ENCODE measurements at regions not wholly inside any gene's neighbourhood (a gene's known extent, or its start where the extent isn't known, plus 50 kb on each side); places are given as distances from the start of the nearest gene placed in this dataset.
"Not testable (repeated sequence)": the region's sequence is repeated elsewhere in the genome, so short reads cannot be mapped to it uniquely, and the experiment has no call there.

DNA sequence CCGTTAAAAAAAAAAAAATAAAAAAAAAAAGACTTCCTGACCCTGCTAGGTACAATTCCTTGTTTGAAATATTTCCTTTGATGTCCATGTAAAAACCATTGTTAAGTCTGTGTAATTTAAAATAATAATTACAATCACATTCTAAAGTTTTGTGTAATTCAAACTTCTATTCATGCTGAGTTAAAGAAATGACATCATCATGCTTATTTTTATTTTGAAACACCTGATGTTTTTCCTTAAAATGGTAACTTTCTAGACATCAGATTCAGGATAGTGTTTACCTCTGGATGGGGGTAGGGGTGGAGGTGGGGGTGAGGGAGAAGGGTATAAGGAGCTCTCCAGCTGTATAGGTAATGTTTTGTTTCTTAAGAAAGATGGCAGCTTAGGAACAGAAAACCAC is 92.8 kb downstream of the ADCYAP1 start:
- DNase-seq (ENCODE audit: low read depth) = no peak

DNA sequence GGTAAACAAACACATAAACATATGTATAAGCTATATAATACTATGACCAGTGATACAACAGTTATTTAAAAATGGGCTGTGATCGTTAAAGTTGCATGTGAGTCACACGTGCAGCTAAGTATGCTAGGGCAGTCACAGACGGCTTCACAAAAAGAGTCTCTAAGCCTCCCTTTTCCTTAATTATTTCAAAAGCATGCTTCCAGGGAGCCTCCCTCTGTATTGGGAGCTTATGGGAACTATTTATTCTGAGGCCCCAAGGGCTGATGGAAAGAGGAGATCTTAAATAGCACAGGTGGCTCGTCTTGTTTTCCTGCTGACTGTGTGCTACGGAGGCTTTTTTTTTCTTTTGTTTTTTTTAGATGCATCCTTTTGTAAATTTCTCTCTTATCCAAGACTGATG is 94.3 kb downstream of the ADCYAP1 start:
- DNase-seq (ENCODE audit: low read depth) = no peak

DNA sequence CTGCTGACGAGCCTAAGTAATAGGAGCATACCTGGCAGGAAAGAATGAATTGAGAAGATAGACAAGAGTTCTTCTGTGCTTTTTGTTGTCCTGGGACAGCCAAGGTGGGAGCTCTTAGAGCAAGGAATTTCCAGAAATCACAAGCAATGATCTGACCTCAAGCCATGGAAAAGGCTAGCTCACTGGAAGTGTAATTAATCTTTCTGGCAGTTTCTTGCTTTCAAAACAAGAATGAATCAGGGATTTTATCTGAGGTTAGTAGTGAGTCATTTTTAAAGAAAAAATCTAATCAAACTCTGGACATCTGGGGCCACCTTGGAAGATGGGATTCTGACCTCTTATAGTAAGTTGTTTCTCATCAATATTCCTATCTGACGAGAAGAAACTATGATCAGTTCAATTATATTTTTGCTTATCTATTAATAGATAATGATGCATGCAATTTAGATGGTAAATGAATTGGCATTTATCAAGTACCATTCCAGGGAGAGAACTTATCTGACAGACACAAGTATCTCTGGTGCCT is 98.0 kb downstream of the ADCYAP1 start:
- DNase-seq (ENCODE audit: low read depth) = no peak

DNA sequence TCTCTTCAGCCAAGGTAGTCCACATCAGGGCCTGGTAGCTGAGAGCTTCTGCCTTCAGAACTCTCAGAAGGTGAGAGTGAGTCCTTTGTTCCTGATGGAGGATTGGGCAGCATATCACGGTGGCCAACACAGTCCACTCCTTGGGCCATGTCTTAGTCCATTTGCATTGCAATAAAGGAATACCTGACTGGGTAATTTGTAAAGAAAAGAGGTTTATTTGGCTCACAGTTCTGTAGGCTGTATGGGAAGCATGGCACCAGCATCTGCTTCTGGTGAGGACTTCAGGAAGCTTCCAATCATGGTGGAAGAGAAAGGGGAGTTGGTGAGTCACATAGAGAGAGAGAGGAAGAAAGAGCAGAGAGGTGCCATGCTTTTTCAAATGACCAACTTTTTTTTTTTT is 98.8 kb downstream of the ADCYAP1 start:
- DNase-seq (ENCODE audit: low read depth) = no peak

DNA sequence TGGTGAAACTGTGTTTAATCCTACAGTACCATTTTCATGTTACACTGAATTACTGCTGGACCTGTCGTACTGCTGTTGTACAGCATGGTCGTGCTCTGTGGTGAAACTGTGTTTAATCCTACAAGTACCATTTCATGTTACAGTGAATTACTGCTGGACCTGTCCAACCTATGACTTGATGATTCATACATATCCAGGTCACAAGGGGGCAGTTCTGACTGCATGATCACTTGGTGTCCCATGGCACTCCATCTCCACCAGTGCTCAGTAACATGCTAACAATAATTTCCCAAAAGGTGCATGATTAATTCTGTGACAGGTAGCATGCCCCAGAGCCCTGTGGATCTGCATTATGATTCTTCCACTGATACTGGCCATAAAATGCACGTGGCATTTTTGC is 101.6 kb downstream of the ADCYAP1 start:
- no peak for DNase-seq (ENCODE audit: low read depth)

DNA sequence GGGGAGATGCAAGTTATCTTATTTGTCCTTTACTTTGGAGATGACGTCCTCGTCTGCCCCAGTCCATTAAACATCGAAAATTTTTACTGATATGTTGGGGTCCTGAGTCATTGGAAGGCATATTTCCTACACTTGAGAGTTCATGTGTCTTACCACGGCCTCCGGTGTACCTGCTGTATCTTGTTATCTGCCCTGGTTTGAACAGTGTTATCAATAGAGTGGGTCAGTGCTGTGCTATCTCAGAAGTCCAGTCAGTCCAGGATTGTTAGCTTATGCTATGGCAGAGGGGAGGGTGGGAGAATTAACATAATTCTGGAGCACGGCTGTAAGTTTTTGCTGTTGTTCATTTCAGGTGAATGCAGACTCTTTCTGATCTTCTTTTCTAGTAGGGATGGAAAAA is 102.3 kb downstream of the ADCYAP1 start:
- no peak for DNase-seq (ENCODE audit: low read depth)

DNA sequence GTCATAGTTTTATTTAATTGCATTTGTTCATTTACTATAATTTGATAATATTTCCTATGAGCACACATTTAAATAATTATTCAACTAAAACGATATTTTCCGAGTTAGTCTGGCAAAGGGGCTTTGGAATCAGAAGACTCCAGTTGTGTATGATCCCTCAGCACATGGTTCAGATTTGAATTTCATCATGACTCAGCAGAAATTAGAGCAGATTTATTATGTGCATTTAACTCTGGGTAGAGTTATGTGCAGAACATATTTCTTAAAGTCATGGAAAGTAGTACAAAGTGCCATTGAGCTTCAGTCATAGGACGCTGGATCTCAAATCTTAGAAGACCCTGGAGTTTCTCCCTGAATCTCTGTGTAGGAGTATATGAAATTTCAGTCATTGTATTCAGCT is 106.7 kb downstream of the ADCYAP1 start:
- no peak for DNase-seq (ENCODE audit: low read depth)

DNA sequence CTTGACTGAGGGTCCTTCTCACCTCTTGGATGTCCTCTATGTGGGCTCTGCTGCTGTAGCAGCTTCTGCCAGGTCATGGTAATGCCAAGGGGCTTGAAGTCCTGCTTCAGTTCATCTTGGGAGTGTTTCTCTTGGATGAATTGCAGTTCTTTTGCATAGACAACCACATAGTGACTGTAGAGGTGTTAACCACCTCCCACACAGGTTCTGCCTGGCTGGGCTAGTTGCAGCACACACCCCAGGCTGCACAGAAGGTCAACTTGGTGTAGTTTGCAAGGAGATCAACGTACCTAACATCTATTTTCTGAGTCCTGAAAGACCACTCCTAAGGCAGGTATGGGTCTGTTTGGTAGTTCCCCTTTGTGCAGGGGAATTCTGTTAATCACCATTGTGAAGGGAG is 108.1 kb downstream of the ADCYAP1 start:
- no peak for DNase-seq (ENCODE audit: low read depth)

DNA sequence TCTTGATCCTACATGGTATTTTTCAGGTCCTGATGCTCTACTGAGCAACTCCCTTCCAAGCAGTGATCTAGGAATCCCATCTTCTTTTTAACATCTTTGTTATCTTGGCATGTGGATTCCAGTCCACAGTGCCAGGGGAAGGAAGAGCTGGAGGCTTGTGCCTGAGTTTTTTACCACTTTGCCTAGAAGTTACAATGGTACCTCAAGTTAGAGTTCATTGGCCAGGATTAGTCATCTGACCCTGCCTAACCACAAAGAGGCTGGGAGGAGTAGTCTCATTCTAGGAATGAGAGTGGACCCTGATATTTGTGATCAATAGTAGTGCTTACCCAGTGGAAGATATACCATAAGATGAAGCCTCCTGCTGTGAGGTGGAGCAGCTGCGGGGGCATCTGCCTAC is 109.3 kb downstream of the ADCYAP1 start:
- no peak for DNase-seq (ENCODE audit: low read depth)

DNA sequence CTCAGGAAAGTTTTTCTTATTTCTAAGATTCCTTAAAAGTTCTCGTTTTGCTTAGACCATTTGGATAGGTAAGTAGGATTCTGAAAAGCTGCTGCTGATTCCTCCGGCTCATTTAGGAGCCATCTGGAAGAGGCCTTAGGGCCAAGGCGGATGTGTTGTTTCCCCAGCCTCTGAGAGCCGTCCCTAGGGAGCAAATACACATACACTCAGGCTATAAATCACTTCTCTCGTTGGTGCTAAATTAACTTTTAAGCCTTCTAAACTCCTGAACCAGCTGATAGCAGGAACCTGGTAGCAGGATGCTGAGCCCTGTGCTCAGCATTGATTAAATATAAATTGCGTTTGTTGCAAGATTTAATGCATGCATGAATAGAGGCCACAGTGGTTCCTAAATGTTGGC is 109.8 kb downstream of the ADCYAP1 start:
- DNase-seq (ENCODE audit: low read depth) = no peak

DNA sequence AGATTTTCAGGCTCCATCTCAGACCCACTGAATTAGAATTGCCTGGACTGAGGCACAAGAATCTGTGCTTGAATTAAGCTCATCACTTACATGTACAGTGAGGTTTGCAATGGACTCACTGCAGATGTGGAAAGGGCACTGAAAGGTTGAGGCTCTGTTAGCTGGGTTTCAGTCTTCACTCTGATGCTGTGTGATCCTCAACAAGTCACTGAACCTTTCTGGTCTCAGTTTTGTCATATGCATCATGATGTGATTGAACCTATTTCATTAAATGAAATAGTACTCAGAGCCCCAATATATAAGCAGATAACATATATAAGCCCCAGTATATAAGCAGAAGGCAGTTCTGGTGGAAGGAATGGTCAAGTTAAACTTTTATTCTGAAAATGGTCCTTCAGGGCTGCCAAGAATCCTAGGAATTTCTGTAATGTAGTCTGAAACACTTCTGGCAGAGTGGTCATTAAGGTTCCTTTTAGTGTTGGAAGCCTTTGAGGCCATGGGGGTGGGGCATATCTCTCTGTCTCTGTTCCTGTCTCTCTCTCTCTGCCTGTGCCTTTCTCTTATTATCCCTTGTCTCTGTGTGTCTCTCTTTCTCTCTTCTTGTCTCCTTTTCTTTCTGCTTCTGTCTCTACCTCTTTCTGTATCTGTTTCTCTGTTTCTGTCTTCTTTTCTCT is 110.4 kb downstream of the ADCYAP1 start:
- no peak for DNase-seq (ENCODE audit: low read depth)

DNA sequence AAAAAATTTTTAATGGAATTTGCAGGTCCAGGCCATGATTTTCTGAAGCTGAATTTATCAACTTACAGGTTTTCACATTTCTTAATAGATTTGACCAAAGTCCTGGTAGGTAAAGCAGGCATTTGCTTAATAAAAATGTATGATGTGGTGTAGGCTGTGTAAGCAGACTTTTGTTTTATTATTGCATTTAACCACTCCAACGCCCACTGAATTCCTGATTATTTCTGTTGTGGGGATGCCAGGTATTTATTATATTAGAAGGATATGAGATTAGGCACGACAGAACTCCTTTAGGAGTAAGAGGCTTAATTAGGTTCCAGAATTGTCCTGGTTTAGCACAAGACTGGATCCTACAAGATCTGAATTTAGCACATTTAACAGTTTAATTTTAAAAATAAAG is 111.1 kb downstream of the ADCYAP1 start:
- no peak for DNase-seq (ENCODE audit: low read depth)

DNA sequence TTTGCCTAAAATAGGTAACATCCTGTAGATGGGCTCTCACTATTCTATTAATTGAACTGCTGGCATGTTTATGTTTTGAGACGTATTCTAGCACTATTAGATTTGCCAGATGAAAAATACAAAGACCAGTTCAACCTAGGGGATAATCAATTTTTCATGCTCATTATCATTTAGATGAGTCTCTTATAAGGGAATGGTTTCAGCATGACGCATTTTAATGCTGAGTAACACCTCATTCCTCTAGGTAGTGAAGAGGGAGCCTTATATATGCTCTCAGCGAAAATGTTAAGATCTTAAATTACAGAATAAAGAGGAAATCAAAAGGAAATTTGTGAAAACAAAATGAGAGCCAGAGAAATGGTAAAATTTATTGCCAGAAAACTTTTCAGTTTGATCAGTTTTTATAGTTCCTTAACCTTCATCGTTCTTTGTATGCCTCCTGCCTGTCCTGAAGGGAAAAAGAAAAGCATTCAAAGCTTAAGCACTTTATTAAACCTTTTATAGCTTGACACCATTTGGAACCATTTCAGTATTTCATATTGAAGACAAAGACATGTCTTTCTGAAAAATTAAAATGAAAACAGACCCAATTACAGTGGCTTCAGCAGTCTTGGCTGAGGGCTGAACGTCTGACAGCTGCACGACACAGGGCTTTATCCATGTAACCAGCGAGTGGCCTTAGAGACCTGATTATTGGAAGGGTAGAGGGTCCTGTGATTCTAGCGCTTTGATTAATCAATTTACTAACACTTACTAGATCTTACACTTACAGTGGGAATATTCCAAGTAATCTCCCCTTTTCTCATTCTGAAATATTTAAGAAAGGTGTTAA is 112.8 kb downstream of the ADCYAP1 start:
- no peak for DNase-seq (ENCODE audit: low read depth)

DNA sequence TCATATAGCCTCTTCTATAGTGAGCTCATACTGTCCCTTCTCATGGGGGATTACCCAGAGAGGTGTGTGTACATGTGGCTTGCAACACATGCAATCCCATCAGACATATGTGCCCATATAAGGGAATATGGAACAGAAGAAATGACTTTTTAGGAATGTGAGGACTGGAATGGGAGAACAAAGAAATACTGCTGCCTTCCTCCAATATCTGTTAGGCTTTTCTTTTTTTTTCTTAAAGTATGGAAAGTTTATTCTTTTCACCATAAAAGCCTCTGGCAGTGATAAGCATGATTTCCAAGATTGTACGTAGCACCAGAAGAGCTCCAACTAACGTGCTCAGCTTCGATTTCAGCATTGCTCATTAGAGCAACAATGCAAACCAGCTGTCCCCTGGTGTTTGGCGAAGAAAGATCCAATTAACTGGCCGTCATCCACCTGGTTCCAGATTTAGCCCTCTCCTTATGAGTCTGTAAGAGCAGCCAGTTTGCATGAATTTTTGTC is 113.6 kb downstream of the ADCYAP1 start:
- no peak for DNase-seq (ENCODE audit: low read depth)

DNA sequence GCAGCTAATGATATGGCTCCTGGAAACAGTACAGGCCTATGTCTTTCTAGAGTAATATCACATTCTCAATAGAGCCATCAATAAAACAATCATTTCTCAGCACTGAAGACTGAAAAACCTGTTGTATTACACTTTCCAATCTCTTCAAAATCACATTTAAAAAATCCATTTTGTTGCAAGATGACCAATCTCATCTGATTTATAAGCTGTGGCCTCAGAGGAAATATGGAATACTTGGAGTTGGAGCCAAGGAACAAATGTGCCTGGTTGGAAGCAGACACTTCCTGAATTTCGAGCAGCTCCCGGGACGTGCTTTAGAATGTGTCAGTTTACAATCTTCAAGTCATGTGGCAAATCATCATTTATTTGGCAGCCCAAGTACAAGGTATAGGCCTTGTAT is 114.5 kb downstream of the ADCYAP1 start:
- no peak for DNase-seq (ENCODE audit: low read depth)

DNA sequence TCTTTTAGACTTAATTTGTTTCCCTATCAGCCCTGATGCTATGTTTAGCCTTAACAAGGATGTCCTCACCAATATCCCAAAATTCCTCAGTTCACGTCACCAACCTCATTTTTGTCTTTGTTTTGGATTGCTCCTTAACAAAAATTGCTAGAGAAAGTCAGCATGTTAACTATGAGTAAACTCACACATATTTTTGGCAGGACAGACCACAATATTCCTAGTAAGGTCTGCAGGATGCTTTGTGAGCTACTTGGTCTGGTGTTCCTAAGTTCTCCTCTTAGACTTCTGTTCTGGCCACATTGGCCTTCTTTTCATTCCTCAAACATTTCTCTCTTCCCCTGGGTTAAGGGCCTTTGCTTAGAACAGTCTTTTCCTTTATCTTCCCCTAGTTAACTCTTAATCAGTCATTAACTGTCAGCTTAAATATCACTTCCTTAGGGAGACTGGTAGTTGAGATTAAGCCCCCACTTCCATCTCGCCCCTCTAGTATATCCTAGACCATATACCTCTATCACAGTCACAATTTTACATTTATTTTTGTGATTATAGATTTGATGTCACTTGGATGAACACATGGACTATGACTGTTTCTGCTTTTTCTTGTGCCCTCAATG is 116.2 kb downstream of the ADCYAP1 start:
- DNase-seq (ENCODE audit: low read depth) = no peak

DNA sequence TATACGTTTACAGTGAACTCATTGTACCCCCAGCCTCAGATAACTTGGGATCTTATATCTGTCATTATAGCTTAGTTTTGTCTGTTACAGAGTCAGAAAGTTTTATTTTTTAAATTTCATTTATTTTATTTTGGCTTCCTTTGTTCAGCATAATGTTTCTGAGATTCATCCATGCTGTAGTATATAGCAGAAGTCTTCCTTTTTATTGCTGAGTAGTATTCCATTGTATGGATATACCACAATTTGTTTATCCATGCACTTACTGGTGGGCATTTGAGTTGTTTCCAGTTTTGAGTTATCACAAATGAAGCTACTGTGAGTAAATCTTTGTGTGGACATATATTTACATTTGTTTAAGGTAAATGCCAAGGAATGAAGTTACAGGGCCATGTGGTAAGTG is 122.3 kb downstream of the ADCYAP1 start:
- no peak for DNase-seq (ENCODE audit: low read depth)

DNA sequence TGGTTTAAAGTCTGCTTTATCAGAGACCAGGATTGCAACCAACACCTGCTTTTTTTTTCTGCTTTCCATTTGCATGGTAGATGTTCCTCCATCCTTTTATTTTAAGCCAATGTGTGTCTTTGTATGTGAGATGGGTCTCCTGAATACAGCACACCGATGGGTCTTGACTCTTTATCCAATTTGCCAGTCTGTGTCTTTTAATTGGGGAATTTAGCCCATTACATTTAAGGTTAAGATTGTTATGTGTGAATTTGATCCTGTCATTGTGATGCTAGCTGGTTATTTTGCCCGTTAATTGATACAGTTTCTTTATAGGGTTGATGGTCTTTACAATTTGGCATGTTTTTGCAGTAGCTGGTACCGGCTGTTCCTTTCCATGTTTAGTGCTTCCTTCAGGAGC is 128.4 kb downstream of the ADCYAP1 start:
- not testable (repeated sequence) for DNase-seq (ENCODE audit: low read depth)

DNA sequence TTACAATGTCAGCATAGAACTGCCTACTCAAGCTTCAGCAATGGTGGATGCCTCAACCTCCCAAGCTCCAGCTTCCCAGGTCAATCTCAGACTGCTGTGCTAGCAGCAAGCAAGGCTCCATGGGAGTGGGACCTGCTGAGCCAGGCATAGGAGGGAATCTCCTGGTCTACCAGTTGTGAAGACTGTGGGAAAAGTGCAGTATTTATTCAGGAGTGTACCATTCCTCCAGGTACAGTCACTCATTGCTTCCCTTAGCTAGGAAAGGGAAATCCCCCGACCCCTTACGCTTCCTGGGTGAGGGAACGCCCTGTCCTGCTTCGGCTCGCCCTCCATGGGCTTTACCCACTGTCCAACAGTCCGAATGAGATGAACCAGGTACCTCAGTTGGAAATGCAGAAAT is 130.3 kb downstream of the ADCYAP1 start:
- DNase-seq (ENCODE audit: low read depth) = no peak

DNA sequence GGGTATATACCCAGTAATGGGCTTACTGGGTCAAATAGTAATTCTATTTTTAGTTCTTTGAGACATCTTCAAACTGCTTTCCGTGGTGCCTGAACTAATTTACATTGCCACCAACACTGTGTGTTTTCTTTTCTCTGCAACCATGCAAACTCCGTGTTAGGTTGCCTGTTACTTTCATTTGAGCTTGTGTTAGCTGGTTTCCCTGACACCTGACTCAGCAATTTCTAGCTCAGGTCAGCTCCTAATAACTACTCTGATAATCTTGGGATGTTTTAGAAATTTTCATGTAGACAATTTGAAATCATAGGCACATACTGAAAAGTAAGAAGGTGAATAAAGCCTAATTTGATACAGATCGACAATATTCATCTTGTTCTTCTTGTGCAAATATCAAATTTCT is 132.3 kb downstream of the ADCYAP1 start:
- DNase-seq (ENCODE audit: low read depth) = no peak

DNA sequence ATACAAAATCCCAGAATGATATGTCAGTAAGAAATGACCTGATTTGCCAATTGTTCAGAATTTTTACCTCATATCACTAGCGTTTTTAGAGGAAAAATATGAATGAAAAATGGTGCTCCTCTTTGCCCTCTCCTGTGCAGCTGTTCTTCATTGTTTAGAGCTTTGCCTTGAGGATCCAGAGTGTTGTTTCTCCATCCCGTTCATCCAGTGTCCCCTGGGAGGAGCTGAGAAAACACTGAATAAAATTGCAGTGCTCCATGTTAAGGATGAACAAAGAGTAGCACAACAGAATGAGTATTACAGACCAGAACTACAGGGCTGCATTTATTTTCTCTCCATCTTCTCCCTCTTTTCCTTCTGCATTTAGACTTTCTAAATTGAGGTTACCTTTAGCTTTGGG is 133.1 kb downstream of the ADCYAP1 start:
- DNase-seq (ENCODE audit: low read depth) = no peak

DNA sequence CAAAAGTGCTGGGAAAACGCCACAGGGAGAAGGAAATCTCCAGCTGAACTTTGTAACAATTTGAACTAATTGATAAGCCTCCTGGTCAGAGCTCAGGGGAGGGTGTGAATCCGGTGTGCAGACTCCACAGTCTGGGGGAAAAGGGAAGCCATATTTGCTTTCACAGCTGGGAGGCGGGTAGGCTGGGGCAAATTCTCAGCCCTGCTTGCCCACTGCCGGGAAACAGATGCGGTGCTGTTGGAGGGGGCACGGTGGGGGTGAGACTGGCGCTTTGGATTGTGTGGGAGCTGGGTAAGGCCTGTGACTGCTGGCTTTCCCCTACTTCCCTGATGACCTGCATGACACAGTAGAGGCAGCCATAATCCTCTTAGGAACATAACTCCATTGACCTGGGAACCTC is 134.8 kb downstream of the ADCYAP1 start:
- no peak for DNase-seq (ENCODE audit: low read depth)

DNA sequence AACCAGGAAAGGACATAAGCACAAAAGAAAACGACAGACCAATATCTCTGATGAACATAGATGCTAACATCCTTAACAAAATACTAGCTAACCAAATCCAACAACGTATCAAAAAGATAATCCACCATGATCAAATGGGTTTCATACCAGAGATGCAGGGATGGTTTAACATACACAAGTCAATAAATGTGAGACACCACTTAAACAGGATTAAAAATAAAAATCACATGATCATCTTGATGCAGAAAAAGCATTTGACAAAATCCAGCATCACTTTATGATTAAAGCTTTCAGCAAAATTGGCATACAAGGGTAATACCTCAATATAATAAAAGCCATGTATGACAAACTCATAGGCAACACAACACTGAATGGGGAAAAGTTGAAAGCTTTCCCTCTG is 138.4 kb downstream of the ADCYAP1 start:
- not testable (repeated sequence) for DNase-seq (ENCODE audit: low read depth)

All from HS-27A (cell line).